ENCODE measurements at regions not wholly inside any gene's neighbourhood (a gene's known extent, or its start where the extent isn't known, plus 50 kb on each side); places are given as distances from the start of the nearest gene placed in this dataset.
A peak's percentile ranks its signal among the peaks of the same experiment; 100 is the strongest.

- FAIRE-seq = no peak
These were observed 450.9 kb upstream of the THRB start for GRCh38 chr3:24945563-24945962.

GRCh38 chr3:24947103-24947502 lies 452.5 kb upstream of the THRB start:
- no peak for FAIRE-seq

- no peak for FAIRE-seq
These were observed 456.5 kb upstream of the THRB start for GRCh38 chr3:24951180-24951579.

GRCh38 chr3:24952388-24952787 lies 457.7 kb upstream of the THRB start:
- FAIRE-seq = no peak

- no peak for FAIRE-seq
These were observed 458.6 kb upstream of the THRB start for GRCh38 chr3:24953060-24953771.

GRCh38 chr3:24956613-24957012 lies 462.0 kb upstream of the THRB start:
- no peak for FAIRE-seq

GRCh38 chr3:24958271-24958670 lies 463.6 kb upstream of the THRB start:
- FAIRE-seq = no peak

GRCh38 chr3:24958910-24959447 lies 464.3 kb upstream of the THRB start:
- no peak for FAIRE-seq

GRCh38 chr3:24963762-24964625 lies 464.1 kb upstream of the RARB start:
- peak; percentile 51 for FAIRE-seq

GRCh38 chr3:24965706-24966385 lies 462.2 kb upstream of the RARB start:
- no peak for FAIRE-seq

GRCh38 chr3:24968036-24968435 lies 460.0 kb upstream of the RARB start:
- FAIRE-seq = no peak

GRCh38 chr3:24972491-24972890 lies 455.6 kb upstream of the RARB start:
- FAIRE-seq = no peak

- FAIRE-seq = no peak
These were observed 446.8 kb upstream of the RARB start for GRCh38 chr3:24981309-24981708.

- no peak for FAIRE-seq
These were observed 446.1 kb upstream of the RARB start for GRCh38 chr3:24981924-24982323.

GRCh38 chr3:24985668-24986067 lies 442.4 kb upstream of the RARB start:
- FAIRE-seq = no peak

- no peak for FAIRE-seq
These were observed 441.5 kb upstream of the RARB start for GRCh38 chr3:24986612-24987011.

- no peak for FAIRE-seq
These were observed 428.7 kb upstream of the RARB start for GRCh38 chr3:24999357-24999756.

GRCh38 chr3:25000971-25001591 lies 427.0 kb upstream of the RARB start:
- no peak for FAIRE-seq

- FAIRE-seq = no peak
These were observed 426.0 kb upstream of the RARB start for GRCh38 chr3:25002052-25002451.

GRCh38 chr3:25007974-25008658 lies 419.9 kb upstream of the RARB start:
- FAIRE-seq = no peak

- no peak for FAIRE-seq
These were observed 418.4 kb upstream of the RARB start for GRCh38 chr3:25009665-25010064.

GRCh38 chr3:25015599-25015998 lies 412.5 kb upstream of the RARB start:
- FAIRE-seq = no peak
